IPS-18c (cell line): ENCODE measurements at regions not wholly inside any gene's neighbourhood (a gene's known extent, or its start where the extent isn't known, plus 50 kb on each side); places are given as distances from the start of the nearest gene placed in this dataset.

Source experiments
- H3K4me3 ChIP-seq: 2 replicates; pipeline ENCODE4 v1.7.0; 2013; ENCODE audit warnings: low read depth, mild to moderate bottlenecking, low read length, moderate library complexity; ENCODE audit not compliant: insufficient read depth
- H3K9me3 ChIP-seq: one replicate; pipeline ENCODE4 v1.6.1; 2013; ENCODE audit warnings: mild to moderate bottlenecking, low read length, moderate library complexity; ENCODE audit not compliant: control insufficient read depth, insufficient read depth

GRCh38 chr1:238279694-238280380, 389.1 kb upstream of the ZP4 start:
- Histone ChIP-seq H3K4me3 (no peak overlapping the region), H3K9me3 (peaks cover 9% of the 10 kb centered on the region)

GRCh38 chr1:238272145-238272544, 381.4 kb upstream of the ZP4 start:
- Histone ChIP-seq H3K4me3 (no peak overlapping the region), H3K9me3 (peaks cover 9% of the 10 kb centered on the region)

GRCh38 chr1:238265866-238266265, 375.1 kb upstream of the ZP4 start:
- no peaks in the 10 kb centered on the region for H3K9me3 ChIP-seq
- H3K4me3 ChIP-seq: no peak overlapping the region

- no peak overlapping the region for H3K4me3 ChIP-seq
- no peaks in the 10 kb centered on the region for H3K9me3 ChIP-seq
These were observed 374.2 kb upstream of the ZP4 start for GRCh38 chr1:238264951-238265350.

GRCh38 chr1:238258510-238258909, 367.8 kb upstream of the ZP4 start:
- Histone ChIP-seq H3K4me3 (no peak overlapping the region), H3K9me3 (no peaks in the 10 kb centered on the region)

GRCh38 chr1:238257018-238257621, 366.4 kb upstream of the ZP4 start:
- H3K4me3 ChIP-seq: no peak overlapping the region

GRCh38 chr1:238254935-238255334, 364.2 kb upstream of the ZP4 start:
- Histone ChIP-seq H3K4me3 (no peak overlapping the region), H3K9me3 (no peaks in the 10 kb centered on the region)

More at GRCh38 chr1:238257018-238257621, 366.4 kb upstream of the ZP4 start:
- H3K9me3 ChIP-seq: no peaks in the 10 kb centered on the region

GRCh38 chr1:238252033-238252802, 361.5 kb upstream of the ZP4 start:
- Histone ChIP-seq H3K4me3 (no peak overlapping the region), H3K9me3 (no peaks in the 10 kb centered on the region)

- Histone ChIP-seq H3K9me3 (no peaks in the 10 kb centered on the region), H3K4me3 (no peak overlapping the region)
These were observed 357.6 kb upstream of the ZP4 start for GRCh38 chr1:238248356-238248755.

GRCh38 chr1:238242181-238242580, 351.5 kb upstream of the ZP4 start:
- no peak overlapping the region for H3K4me3 ChIP-seq
- no peaks in the 10 kb centered on the region for H3K9me3 ChIP-seq

GRCh38 chr1:238241607-238242006, 350.9 kb upstream of the ZP4 start:
- Histone ChIP-seq H3K9me3 (no peaks in the 10 kb centered on the region), H3K4me3 (no peak overlapping the region)

- H3K9me3 ChIP-seq: no peaks in the 10 kb centered on the region
- no peak overlapping the region for H3K4me3 ChIP-seq
These were observed 348.6 kb upstream of the ZP4 start for GRCh38 chr1:238239343-238239742.

GRCh38 chr1:238233966-238234365, 343.2 kb upstream of the ZP4 start:
- Histone ChIP-seq H3K9me3 (peaks cover 2% of the 10 kb centered on the region), H3K4me3 (no peak overlapping the region)

- Histone ChIP-seq H3K4me3 (no peak overlapping the region), H3K9me3 (peaks cover 2% of the 10 kb centered on the region)
These were observed 341.5 kb upstream of the ZP4 start for GRCh38 chr1:238232084-238232710.

- H3K4me3 ChIP-seq: no peak overlapping the region
- H3K9me3 ChIP-seq: peaks cover 2% of the 10 kb centered on the region
These were observed 336.1 kb upstream of the ZP4 start for GRCh38 chr1:238226810-238227209.

GRCh38 chr1:238223076-238223640, 332.4 kb upstream of the ZP4 start:
- H3K9me3 ChIP-seq: no peaks in the 10 kb centered on the region
- no peak overlapping the region for H3K4me3 ChIP-seq

- Histone ChIP-seq H3K4me3 (no peak overlapping the region), H3K9me3 (no peaks in the 10 kb centered on the region)
These were observed 331.0 kb upstream of the ZP4 start for GRCh38 chr1:238221738-238222137.
